Smooth muscle cell (in vitro differentiated cells): ENCODE measurements at regions not wholly inside any gene's neighbourhood (a gene's known extent, or its start where the extent isn't known, plus 50 kb on each side); places are given as distances from the start of the nearest gene placed in this dataset. TPM values are rescaled to one million over a fixed set of nuclear protein-coding genes. Genes with fewer than 3 reads are reported as not detected.

ENCODE experiments used
- DNase-seq: peaks from one replicate; lab custom pipeline; 2025; ENCODE audit not compliant: unreplicated experiment; lab: John Stamatoyannopoulos, UW
- H2AFZ ChIP-seq: fragments of 200-600 bp; sonication (generic); 2 replicates; pipeline ENCODE4 v1.6.0; 2016; ENCODE audit warnings: antibody characterized with exemption, low read depth, mild to moderate bottlenecking
- H3F3A ChIP-seq: fragments of 200-600 bp; sonication (generic); 2 replicates; pipeline ENCODE4 v1.6.0; 2017; ENCODE audit warnings: antibody characterized with exemption, low read depth
- H3K27ac ChIP-seq: fragments of 200-600 bp; sonication (generic); 2 replicates; pipeline ENCODE4 v1.5.1; 2016; ENCODE audit warnings: low read depth, mild to moderate bottlenecking
- H3K27me3 ChIP-seq: fragments of 200-600 bp; sonication (generic); 2 replicates; pipeline ENCODE4 v1.6.1; 2016; ENCODE audit warnings: low read depth, mild to moderate bottlenecking
- H3K36me3 ChIP-seq: fragments of 200-600 bp; sonication (generic); 2 replicates; pipeline ENCODE4 v1.5.1; 2016; ENCODE audit warnings: low read depth
- H3K4me1 ChIP-seq: fragments of 200-600 bp; sonication (generic); 2 replicates; pipeline ENCODE4 v1.5.1; 2016; ENCODE audit warnings: low read depth
- H3K4me2 ChIP-seq: fragments of 200-600 bp; sonication (generic); 2 replicates; pipeline ENCODE4 v1.6.0; 2016; ENCODE audit warnings: mild to moderate bottlenecking
- H3K4me3 ChIP-seq: fragments of 200-600 bp; sonication (generic); 2 replicates; pipeline ENCODE4 v1.5.1; 2016; ENCODE audit warnings: mild to moderate bottlenecking
- H3K79me2 ChIP-seq: fragments of 200-600 bp; sonication (generic); 2 replicates; pipeline ENCODE4 v1.6.0; 2016; ENCODE audit warnings: low read depth, mild to moderate bottlenecking
- H3K9ac ChIP-seq: fragments of 200-600 bp; sonication (generic); 2 replicates; pipeline ENCODE4 v1.6.0; 2016; ENCODE audit warnings: low read depth
- H3K9me3 ChIP-seq: fragments of 200-600 bp; sonication (generic); replicated peaks from 2 replicates; pipeline ENCODE4 v1.5.1; 2016; ENCODE audit warnings: low read depth
- H4K20me1 ChIP-seq: fragments of 200-600 bp; sonication (generic); 2 replicates; pipeline ENCODE4 v1.6.0; 2016; ENCODE audit warnings: low read depth
- WGBS: methylation state at CpG from one replicate; pipeline ENCODE4 v1.1.7; 2016; ENCODE audit warnings: low lambda C conversion rate; 5-methylcytosine and 5-hydroxymethylcytosine counted together
- small RNA-seq: library from RNA; depleted of rRNA; stranded (forward); fragments of <200 nt; gene quantifications from one replicate; pipeline ENCODE3, GENCODE V24; 2014
- TF ChIP-seq, protein P1 (sequence below): fragments of 200-600 bp; sonication (generic); IDR thresholded peaks from 2 replicates; pipeline ENCODE4 v1.5.1; 2017; ENCODE audit warnings: borderline replicate concordance, mild to moderate bottlenecking, antibody characterized with exemption; ENCODE audit not compliant: insufficient read depth, poor library complexity, severe bottlenecking

DNA sequence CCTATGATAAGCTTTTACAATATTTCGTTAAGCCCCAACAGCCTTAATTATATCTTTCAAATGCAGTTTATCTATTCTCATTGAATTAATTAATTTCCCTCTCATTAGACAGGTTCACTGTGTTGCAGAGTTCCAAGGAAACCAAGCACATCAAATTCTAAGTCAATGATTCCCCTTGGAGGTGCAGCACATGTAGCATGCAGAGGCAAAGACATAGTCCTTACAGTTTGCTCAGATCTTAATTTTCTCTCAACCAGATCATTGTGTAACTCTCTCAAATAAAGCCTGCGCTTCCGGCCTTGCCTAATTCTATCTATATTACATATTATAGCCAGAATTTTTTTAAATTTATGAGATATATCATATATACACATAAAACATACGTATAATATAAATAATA lies 205.4 kb downstream of the GRIA2 start:
- no peaks in the 10 kb centered on the region for H3K9me3 ChIP-seq
- TF ChIP-seq, protein P1, sequence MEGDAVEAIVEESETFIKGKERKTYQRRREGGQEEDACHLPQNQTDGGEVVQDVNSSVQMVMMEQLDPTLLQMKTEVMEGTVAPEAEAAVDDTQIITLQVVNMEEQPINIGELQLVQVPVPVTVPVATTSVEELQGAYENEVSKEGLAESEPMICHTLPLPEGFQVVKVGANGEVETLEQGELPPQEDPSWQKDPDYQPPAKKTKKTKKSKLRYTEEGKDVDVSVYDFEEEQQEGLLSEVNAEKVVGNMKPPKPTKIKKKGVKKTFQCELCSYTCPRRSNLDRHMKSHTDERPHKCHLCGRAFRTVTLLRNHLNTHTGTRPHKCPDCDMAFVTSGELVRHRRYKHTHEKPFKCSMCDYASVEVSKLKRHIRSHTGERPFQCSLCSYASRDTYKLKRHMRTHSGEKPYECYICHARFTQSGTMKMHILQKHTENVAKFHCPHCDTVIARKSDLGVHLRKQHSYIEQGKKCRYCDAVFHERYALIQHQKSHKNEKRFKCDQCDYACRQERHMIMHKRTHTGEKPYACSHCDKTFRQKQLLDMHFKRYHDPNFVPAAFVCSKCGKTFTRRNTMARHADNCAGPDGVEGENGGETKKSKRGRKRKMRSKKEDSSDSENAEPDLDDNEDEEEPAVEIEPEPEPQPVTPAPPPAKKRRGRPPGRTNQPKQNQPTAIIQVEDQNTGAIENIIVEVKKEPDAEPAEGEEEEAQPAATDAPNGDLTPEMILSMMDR, result no peak

DNA sequence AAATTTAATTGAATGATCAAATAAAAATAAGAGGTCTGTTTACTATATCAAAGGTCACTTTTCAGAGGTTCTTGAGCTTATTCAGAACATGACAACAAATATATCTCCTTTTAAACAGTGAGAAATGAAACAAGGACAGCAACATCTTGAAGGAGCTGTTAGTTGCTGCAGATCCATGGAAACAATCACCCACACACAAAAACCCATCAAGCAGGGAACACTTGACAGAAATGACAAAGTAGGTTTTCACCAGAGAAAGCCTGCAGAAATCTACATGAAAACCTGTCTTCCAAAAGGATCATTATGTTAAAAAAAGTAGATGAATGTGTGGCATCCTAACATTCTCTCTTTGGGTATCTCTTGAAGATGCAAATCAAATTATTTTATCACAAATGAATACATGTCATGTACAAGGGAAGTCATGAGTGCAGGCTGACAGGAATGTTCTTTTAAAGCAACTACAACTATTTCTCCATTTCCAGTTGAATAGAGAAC lies 203.0 kb downstream of the GRIA2 start:
- Histone ChIP-seq H3K9me3 (no peaks in the 10 kb centered on the region), H3K27me3 (no peaks in the 10 kb centered on the region), H3F3A (no peaks in the 10 kb centered on the region), H3K9ac (no peak overlapping the region), H3K4me2 (no peak overlapping the region), H3K27ac (no peak overlapping the region), H4K20me1 (no peaks in the 10 kb centered on the region), H2AFZ (no peak overlapping the region), H3K36me3 (no peaks in the 10 kb centered on the region), H3K4me1 (no peaks in the 10 kb centered on the region), H3K79me2 (no peaks in the 10 kb centered on the region), H3K4me3 (no peak overlapping the region)
- TF ChIP-seq, protein P1, result no peak
- no peak for DNase-seq

More for the DNA sequence above, 205.4 kb downstream of the GRIA2 start:
- no peaks in the 10 kb centered on the region for H4K20me1 ChIP-seq
- H3K4me3 ChIP-seq, result no peak overlapping the region
- no peaks in the 10 kb centered on the region for H3K27me3 ChIP-seq
- no peak overlapping the region for H3K4me2 ChIP-seq
- no peaks in the 10 kb centered on the region for H3K36me3 ChIP-seq
- no peak overlapping the region for H2AFZ ChIP-seq
- no peaks in the 10 kb centered on the region for H3K4me1 ChIP-seq
- no peak overlapping the region for H3K27ac ChIP-seq
- H3F3A ChIP-seq, result no peaks in the 10 kb centered on the region
- H3K79me2 ChIP-seq, result no peaks in the 10 kb centered on the region
- 83% methylated on average over 4 of the region's 4 CpGs for WGBS
- H3K9ac ChIP-seq, result no peak overlapping the region
- DNase-seq, result no peak

GRCh38 chr4:157421365-157421764 lies 200.8 kb downstream of the GRIA2 start:
- no peaks in the 10 kb centered on the region for H3K4me1 ChIP-seq
- no peak overlapping the region for H3K4me2 ChIP-seq

More at GRCh38 chr4:157421365-157421764, 200.8 kb downstream of the GRIA2 start:
- H3K27ac ChIP-seq, result no peak overlapping the region
- no peak overlapping the region for H3K9ac ChIP-seq
- TF ChIP-seq, protein P1, result no peak
- H3K9me3 ChIP-seq, result no peaks in the 10 kb centered on the region
- H4K20me1 ChIP-seq, result no peaks in the 10 kb centered on the region
- H3K79me2 ChIP-seq, result no peaks in the 10 kb centered on the region
- H3K27me3 ChIP-seq, result no peaks in the 10 kb centered on the region
- H3K36me3 ChIP-seq, result no peaks in the 10 kb centered on the region
- H2AFZ ChIP-seq, result no peak overlapping the region
- no peak for DNase-seq
- no peak overlapping the region for H3K4me3 ChIP-seq
- H3F3A ChIP-seq, result no peaks in the 10 kb centered on the region

Small RNA genes in the stretch of these regions (small RNA-seq; reads per million reads assigned to genes)
- gene RF00019, result not detected
